ENCODE measurements at regions not wholly inside any gene's neighbourhood (a gene's known extent, or its start where the extent isn't known, plus 50 kb on each side); places are given as distances from the start of the nearest gene placed in this dataset.
A peak's percentile ranks its signal among the peaks of the same experiment; 100 is the strongest.

GRCh38 chr11:109641549-109641948, 219.6 kb downstream of the C11orf87 start:
- peak; percentile 18; the same call in 1 of the 2 replicates for TF ChIP-seq CTCF (IDR thresholded peaks at IDR 0.05)
- TF ChIP-seq REST (IDR thresholded peaks at IDR 0.05; ENCODE audit: insufficient read depth in 1 of 2, low read depth in 2 of 2, low read length in 1 of 2) = peak; percentile 82 to 85

All from Panc1 (cell line).